Mesenchymal stem cell (in vitro differentiated cells and primary cell): ENCODE measurements at regions not wholly inside any gene's neighbourhood (a gene's known extent, or its start where the extent isn't known, plus 50 kb on each side); places are given as distances from the start of the nearest gene placed in this dataset.

Source experiments
- DNase-seq: peaks from one replicate; pipeline ENCODE4 v3.0.0-alpha.2; 2013
- H2AFZ ChIP-seq: one replicate; pipeline ENCODE4 v1.6.1; 2013; ENCODE audit warnings: low read depth, mild to moderate bottlenecking, control low read depth, inconsistent platforms, low read length, moderate library complexity
- H2AK5ac ChIP-seq: 2 replicates; pipeline ENCODE4 v1.6.1; 2013; ENCODE audit warnings: low read length, moderate library complexity, mild to moderate bottlenecking, inconsistent platforms; ENCODE audit not compliant: severe bottlenecking
- H2BK120ac ChIP-seq: one replicate; pipeline ENCODE4 v1.6.1; 2013; ENCODE audit warnings: low read depth, mild to moderate bottlenecking, inconsistent platforms, low read length, moderate library complexity
- H2BK12ac ChIP-seq, 2 experiments: one replicate each; pipeline ENCODE4 v1.6.1; 2013; ENCODE audit warnings: inconsistent platforms in 2 of 2, low read length in 2 of 2, mild to moderate bottlenecking in 2 of 2, moderate library complexity in 2 of 2, control low read depth in 1 of 2
- H2BK15ac ChIP-seq: one replicate; pipeline ENCODE4 v1.6.1; 2013; ENCODE audit warnings: mild to moderate bottlenecking, low read depth, inconsistent platforms; ENCODE audit not compliant: poor library complexity, severe bottlenecking
- H2BK5ac ChIP-seq: 2 replicates; pipeline ENCODE4 v1.6.1; 2013; ENCODE audit warnings: low read depth, mild to moderate bottlenecking, low read length, control low read depth, inconsistent platforms; ENCODE audit not compliant: poor library complexity, severe bottlenecking
- H3K14ac ChIP-seq, 2 experiments: one replicate each; pipeline ENCODE4 v1.6.1; 2013; ENCODE audit warnings: inconsistent platforms in 2 of 2, low read length in 2 of 2, control low read depth in 1 of 2, mild to moderate bottlenecking in 1 of 2, moderate library complexity in 1 of 2
- H3K18ac ChIP-seq, 2 experiments: one replicate each; pipeline ENCODE4 v1.6.1; 2013; ENCODE audit warnings: inconsistent platforms in 2 of 2, low read length in 2 of 2, control low read depth in 1 of 2, low read depth in 1 of 2, mild to moderate bottlenecking in 1 of 2
- H3K23ac ChIP-seq, 2 experiments: one replicate each; pipeline ENCODE4 v1.6.1; 2013; ENCODE audit warnings: inconsistent platforms in 2 of 2, low read length in 2 of 2, mild to moderate bottlenecking in 2 of 2, moderate library complexity in 2 of 2, control low read depth in 1 of 2
- H3K27ac ChIP-seq: 2 replicates; pipeline ENCODE4 v1.5.1; 2013; ENCODE audit warnings: mild to moderate bottlenecking, moderate library complexity, low read length, control low read depth, inconsistent platforms; ENCODE audit not compliant: poor library complexity, severe bottlenecking
- H3K27me3 ChIP-seq, 2 experiments: 2 replicates each; pipeline versions ENCODE4 v1.6.1 to v1.7.0; 2013; ENCODE audit warnings: low read length in 2 of 2, mild to moderate bottlenecking in 2 of 2, moderate library complexity in 2 of 2, control low read depth in 1 of 2, inconsistent platforms in 1 of 2; ENCODE audit not compliant: control insufficient read depth in 1 of 2, insufficient read depth in 1 of 2
- H3K36me3 ChIP-seq, 2 experiments: 2 replicates each; pipeline versions ENCODE4 v1.6.1 to v1.7.0; 2013; ENCODE audit warnings: low read length in 2 of 2, control low read depth in 1 of 2, inconsistent platforms in 1 of 2, low read depth in 1 of 2, mild to moderate bottlenecking in 1 of 2; ENCODE audit not compliant: insufficient read depth in 2 of 2, control insufficient read depth in 1 of 2
- H3K4ac ChIP-seq, 2 experiments: one replicate each; pipeline ENCODE4 v1.6.1; 2013; ENCODE audit warnings: inconsistent platforms in 2 of 2, low read length in 2 of 2, mild to moderate bottlenecking in 2 of 2, moderate library complexity in 2 of 2, control low read depth in 1 of 2, low read depth in 1 of 2
- H3K4me1 ChIP-seq: 2 replicates; pipeline ENCODE4 v1.6.1; 2013; ENCODE audit warnings: low read depth, low read length, control low read depth; ENCODE audit not compliant: control insufficient read depth, insufficient read depth
- H3K4me2 ChIP-seq: 2 replicates; pipeline ENCODE4 v1.6.1; 2013; ENCODE audit warnings: low read length, mild to moderate bottlenecking, inconsistent platforms; ENCODE audit not compliant: poor library complexity, severe bottlenecking
- H3K4me3 ChIP-seq, 2 experiments: 2 replicates each; pipeline versions ENCODE4 v1.5.1 to v1.7.0; 2013; ENCODE audit warnings: low read length in 2 of 2, mild to moderate bottlenecking in 2 of 2, control low read depth in 1 of 2, low read depth in 1 of 2; ENCODE audit not compliant: insufficient read depth in 1 of 2
- H3K79me1 ChIP-seq: replicated peaks from 2 replicates; pipeline ENCODE4 v1.6.1; 2013; ENCODE audit warnings: mild to moderate bottlenecking, control low read depth, low read length, inconsistent platforms; ENCODE audit not compliant: poor library complexity, severe bottlenecking
- H3K9ac ChIP-seq: 2 replicates; pipeline ENCODE4 v1.7.0; 2013; ENCODE audit warnings: mild to moderate bottlenecking, low read length, moderate library complexity
- H3K9me3 ChIP-seq: 2 replicates; pipeline ENCODE4 v1.7.0; 2013; ENCODE audit warnings: mild to moderate bottlenecking, low read length; ENCODE audit not compliant: control insufficient read depth
- H4K8ac ChIP-seq: one replicate; pipeline ENCODE4 v1.6.1; 2013; ENCODE audit warnings: inconsistent platforms, mild to moderate bottlenecking, low read length, moderate library complexity
- H4K91ac ChIP-seq: one replicate; pipeline ENCODE4 v1.6.1; 2013; ENCODE audit warnings: mild to moderate bottlenecking, low read length, inconsistent platforms
- WGBS: methylation state at CpG from one replicate; pipeline ENCODE4 v1.1.7; 2013; ENCODE audit warnings: mixed read lengths; 5-methylcytosine and 5-hydroxymethylcytosine counted together

DNA sequence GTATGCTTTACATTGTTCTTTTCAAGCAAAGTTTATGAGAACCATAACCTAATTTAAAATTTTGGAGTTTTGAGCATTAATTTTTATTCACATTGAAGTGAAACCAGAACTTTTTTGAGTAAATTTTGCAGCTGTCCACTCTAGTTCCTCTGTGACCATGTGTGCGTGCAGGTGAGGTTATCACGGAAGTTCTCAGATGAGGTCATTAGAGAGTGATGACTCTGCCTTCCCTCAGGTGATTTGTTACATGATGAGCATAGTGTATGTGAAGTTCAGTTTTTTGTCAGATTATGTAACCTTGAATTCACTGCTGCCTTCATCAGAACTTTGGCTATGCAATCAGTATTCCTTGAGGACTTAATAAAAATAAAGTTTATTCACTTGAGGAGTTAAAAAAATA, 828.2 kb downstream of the ADGRL2 start:
- DNase-seq, result no peak
- H3K4me1 ChIP-seq, result no peaks in the 10 kb centered on the region
- H3K4me3 ChIP-seq, result no peak overlapping the region
- no peak overlapping the region for H3K9ac ChIP-seq
- H3K79me1 ChIP-seq, result no peaks in the 10 kb centered on the region
- H3K18ac ChIP-seq, result no peak overlapping the region
- no peak overlapping the region for H2BK120ac ChIP-seq
- no peak overlapping the region for H4K91ac ChIP-seq
- H3K23ac ChIP-seq, result no peak overlapping the region
- H2BK15ac ChIP-seq, result no peak overlapping the region
- no peaks in the 10 kb centered on the region for H3K36me3 ChIP-seq
- H3K9me3 ChIP-seq, result peaks cover 23% of the 10 kb centered on the region
- H3K4me2 ChIP-seq, result no peak overlapping the region
- H2BK5ac ChIP-seq, result no peak overlapping the region
- 96% methylated on average over 2 of the region's 2 CpGs for WGBS
- H3K4ac ChIP-seq, result no peak overlapping the region
- no peak overlapping the region for H2BK12ac ChIP-seq
- H4K8ac ChIP-seq, result no peak overlapping the region
- H3K27me3 ChIP-seq, result no peaks in the 10 kb centered on the region
- no peak overlapping the region for H2AK5ac ChIP-seq
- no peak overlapping the region for H3K27ac ChIP-seq
- no peak overlapping the region for H3K14ac ChIP-seq
- H2AFZ ChIP-seq, result no peak overlapping the region

DNA sequence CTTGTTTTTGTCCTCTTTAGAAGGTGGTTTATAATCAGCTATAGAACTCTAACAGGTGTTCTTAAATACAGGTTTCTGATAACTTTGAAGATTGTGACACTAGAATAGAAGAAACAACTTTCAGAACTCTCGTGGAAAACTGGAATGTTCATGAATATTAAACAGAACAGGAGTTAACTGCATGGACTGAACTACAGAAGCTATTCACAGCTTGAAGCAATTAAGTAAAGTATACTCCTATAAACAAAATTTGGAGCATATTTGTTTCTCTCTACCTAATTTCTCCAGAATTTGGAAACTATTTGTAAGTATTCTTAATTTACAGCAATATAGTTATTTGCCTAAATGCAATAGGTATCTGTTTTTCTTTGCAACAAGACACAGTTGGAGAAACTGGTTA, 824.8 kb downstream of the ADGRL2 start:
- H2BK12ac ChIP-seq, result no peak overlapping the region
- no peak overlapping the region for H2BK120ac ChIP-seq
- no peak overlapping the region for H2AK5ac ChIP-seq
- H2BK5ac ChIP-seq, result no peak overlapping the region
- H4K91ac ChIP-seq, result no peak overlapping the region
- H3K36me3 ChIP-seq, result no peaks in the 10 kb centered on the region
- H4K8ac ChIP-seq, result no peak overlapping the region
- no peaks in the 10 kb centered on the region for H3K4me1 ChIP-seq
- no peak overlapping the region for H3K14ac ChIP-seq
- no peak overlapping the region for H3K4me2 ChIP-seq
- H3K27ac ChIP-seq, result no peak overlapping the region
- DNase-seq, result peak; percentile 8
- H3K23ac ChIP-seq, result no peak overlapping the region
- no peak overlapping the region for H3K4ac ChIP-seq
- no peak overlapping the region for H2AFZ ChIP-seq
- H2BK15ac ChIP-seq, result no peak overlapping the region
- no peaks in the 10 kb centered on the region for H3K79me1 ChIP-seq
- H3K9me3 ChIP-seq, result peaks cover 26% of the 10 kb centered on the region
- H3K4me3 ChIP-seq, result no peak overlapping the region
- WGBS, result no CpG with 5 or more reads among the region's 1 CpG
- H3K27me3 ChIP-seq, result no peaks in the 10 kb centered on the region
- H3K9ac ChIP-seq, result no peak overlapping the region
- H3K18ac ChIP-seq, result no peak overlapping the region

DNA sequence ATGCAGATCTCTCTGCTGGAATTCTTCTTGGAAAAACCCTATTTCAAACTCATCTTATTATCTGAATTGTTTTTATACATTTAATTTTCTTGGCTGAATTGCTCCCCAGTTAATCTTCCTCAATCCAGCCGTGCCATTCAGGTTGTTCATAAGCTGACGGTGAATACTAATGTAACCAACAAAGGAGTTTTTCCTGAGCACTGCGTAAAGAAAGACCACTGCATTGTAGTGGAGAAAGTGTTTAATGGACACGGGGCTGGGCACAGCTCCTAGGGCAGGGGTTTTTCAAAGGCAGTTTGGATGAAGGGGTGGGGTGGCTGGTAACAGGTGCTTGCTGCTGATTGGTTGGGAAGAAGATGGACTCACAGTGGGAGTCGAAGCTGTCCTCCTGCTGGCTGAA, 820.3 kb downstream of the ADGRL2 start:
- Histone ChIP-seq H3K4me2 (no peak overlapping the region), H3K4ac (no peak overlapping the region), H2AK5ac (no peak overlapping the region), H3K36me3 (no peaks in the 10 kb centered on the region), H2BK120ac (no peak overlapping the region), H3K9ac (no peak overlapping the region), H3K18ac (no peak overlapping the region), H3K27me3 (no peaks in the 10 kb centered on the region), H3K4me1 (no peaks in the 10 kb centered on the region), H4K91ac (no peak overlapping the region), H3K27ac (no peak overlapping the region), H3K4me3 (no peak overlapping the region), H2AFZ (no peak overlapping the region), H3K79me1 (no peaks in the 10 kb centered on the region), H2BK12ac (no peak overlapping the region), H2BK5ac (no peak overlapping the region), H2BK15ac (no peak overlapping the region), H3K14ac (no peak overlapping the region), H4K8ac (no peak overlapping the region), H3K23ac (no peak overlapping the region), H3K9me3 (peaks cover 19% of the 10 kb centered on the region)
- DNase-seq, result no peak
- 91% methylated on average over 5 of the region's 5 CpGs for WGBS

DNA sequence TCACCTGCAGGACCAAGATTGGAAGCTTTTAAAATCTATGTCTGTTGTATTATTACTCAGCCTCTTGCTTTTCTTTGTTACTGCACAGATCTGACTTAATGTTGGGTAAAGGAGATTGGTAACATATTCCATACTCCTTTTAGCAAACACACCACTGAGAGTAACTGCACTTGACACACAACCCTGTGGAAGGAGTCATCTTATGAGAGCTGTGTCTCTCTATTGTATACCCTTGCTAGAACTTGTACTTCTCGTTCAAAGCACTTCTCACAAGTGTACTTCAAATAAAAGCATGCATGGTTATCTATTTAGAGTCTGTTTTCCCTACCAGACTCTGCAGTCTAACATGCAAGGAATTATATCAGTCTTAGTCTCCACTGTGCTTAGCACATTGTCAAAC, 813.4 kb downstream of the ADGRL2 start:
- H2BK15ac ChIP-seq, result no peak overlapping the region
- H3K27me3 ChIP-seq, result no peaks in the 10 kb centered on the region
- H3K4me3 ChIP-seq, result no peak overlapping the region
- no peak overlapping the region for H3K18ac ChIP-seq
- H3K27ac ChIP-seq, result no peak overlapping the region
- DNase-seq, result no peak
- no peak overlapping the region for H2AK5ac ChIP-seq
- H4K8ac ChIP-seq, result no peak overlapping the region
- no peak overlapping the region for H2BK12ac ChIP-seq
- H3K79me1 ChIP-seq, result no peaks in the 10 kb centered on the region
- no peak overlapping the region for H2BK120ac ChIP-seq
- H3K4me1 ChIP-seq, result no peaks in the 10 kb centered on the region
- H3K23ac ChIP-seq, result no peak overlapping the region
- H2BK5ac ChIP-seq, result no peak overlapping the region
- no peak overlapping the region for H4K91ac ChIP-seq
- no peak overlapping the region for H3K14ac ChIP-seq
- no peak overlapping the region for H3K4me2 ChIP-seq
- H3K9me3 ChIP-seq, result no peaks in the 10 kb centered on the region
- H3K9ac ChIP-seq, result no peak overlapping the region
- WGBS, result no CpG with 5 or more reads among the region's 1 CpG
- H3K36me3 ChIP-seq, result no peaks in the 10 kb centered on the region
- H3K4ac ChIP-seq, result no peak overlapping the region
- no peak overlapping the region for H2AFZ ChIP-seq
